HCT116 (cell line): ENCODE measurements at regions not wholly inside any gene's neighbourhood (a gene's known extent, or its start where the extent isn't known, plus 50 kb on each side); places are given as distances from the start of the nearest gene placed in this dataset.

Experiments
- ATAC-seq: fragments of 200-7000 bp; cut with Tn5 transposase; 2 replicates; pipeline ENCODE4 v1.9.1; 2020; ENCODE audit warnings: mild to moderate bottlenecking, moderate library complexity
- BruUV-seq: library from RNA; stranded (reverse); fragments of 400-500 nt; replicated peaks from 2 replicates; lab custom pipeline; 2021; lab: Mats Ljungman, UMichigan
- CTCF ChIA-PET: fragments of 300-600 bp; sonication (Branson Sonifier 250); formaldehyde crosslinking; loops from one replicate; lab custom pipeline; 2021; ENCODE audit warnings: antibody characterized with exemption; lab: Charles Lee
- POLR2A ChIA-PET: fragments of 300-600, 350-600 bp; sonication (Branson Sonifier 250); formaldehyde crosslinking; loops from one replicate; lab custom pipeline; 2021; ENCODE audit warnings: antibody characterized with exemption; lab: Charles Lee
- RAD21 ChIA-PET, 2 experiments: fragments of 300-600 bp; sonication (Branson Sonifier 250); formaldehyde crosslinking; loops; one replicate each; lab custom pipeline; 2023; ENCODE audit warnings: low total read pairs in 2 of 2; ENCODE audit not compliant: uncharacterized antibody in 2 of 2, unreplicated experiment in 2 of 2, low non-redundant PET in 1 of 2; lab: Charles Lee
- DNase-seq: peaks from one replicate; pipeline ENCODE4 v3.0.0-alpha.2; 2010; ENCODE audit warnings: low read depth, low spot score
- H2AFZ ChIP-seq: fragments of 200-600 bp; shearing (Covaris generic), sonication (generic); 2 replicates; pipeline ENCODE4 v1.6.1; 2017; ENCODE audit warnings: low read depth, mixed run types, mixed read lengths, antibody characterized with exemption, low read length; ENCODE audit not compliant: poor library complexity, severe bottlenecking
- H3K27ac ChIP-seq: 2 replicates; pipeline ENCODE4 v1.5.1; 2012; ENCODE audit warnings: low read depth, low read length
- H3K27me3 ChIP-seq: fragments of 200-600 bp; sonication (generic); 2 replicates; pipeline ENCODE4 v1.6.1; 2016; ENCODE audit warnings: mixed run types, low read length, mixed read lengths; ENCODE audit not compliant: insufficient read depth
- H3K36me3 ChIP-seq, 2 experiments: fragments of 200-500 bp in 1 of 2; fragments of 200-600 bp in 1 of 2; sonication (Bioruptor generic) in 1 of 2; sonication (generic) in 1 of 2; 2 replicates each; pipeline versions ENCODE4 v1.5.1 to v1.6.1; 2014 to 2016; ENCODE audit warnings: low read length in 2 of 2, inconsistent platforms in 1 of 2, mixed read lengths in 1 of 2, mixed run types in 1 of 2; ENCODE audit not compliant: insufficient read depth in 2 of 2, control insufficient read depth in 1 of 2
- H3K4me1 ChIP-seq, 2 experiments: fragments of 200-600 bp in 1 of 2; sonication (generic) in 1 of 2; 2 replicates each; pipeline versions ENCODE4 v1.5.1 to v1.6.1; 2012 to 2017; ENCODE audit warnings: low read length in 2 of 2, inconsistent platforms in 1 of 2, mild to moderate bottlenecking in 1 of 2, mixed read lengths in 1 of 2, mixed run types in 1 of 2, moderate library complexity in 1 of 2; ENCODE audit not compliant: insufficient read depth in 2 of 2, control insufficient read depth in 1 of 2
- H3K4me2 ChIP-seq: fragments of 200-600 bp; sonication (generic); 2 replicates; pipeline ENCODE4 v1.6.1; 2017; ENCODE audit warnings: mixed run types, low read length, mixed read lengths
- H3K4me3 ChIP-seq, 2 experiments: fragments of 200-600 bp in 1 of 2; sonication (generic) in 1 of 2; replicated peaks in 1 of 2; 2 replicates each; pipeline ENCODE4 v1.5.1; 2011 to 2016; ENCODE audit warnings: low read length in 2 of 2, control low read depth in 1 of 2, low read depth in 1 of 2, mild to moderate bottlenecking in 1 of 2, mixed read lengths in 1 of 2, mixed run types in 1 of 2
- H3K79me2 ChIP-seq: fragments of 200-600 bp; sonication (generic); 2 replicates; pipeline ENCODE4 v1.6.1; 2017; ENCODE audit warnings: mild to moderate bottlenecking, mixed run types, low read length, moderate library complexity, mixed read lengths; ENCODE audit not compliant: insufficient read depth
- H3K9ac ChIP-seq: fragments of 200-600 bp; sonication (generic); 2 replicates; pipeline ENCODE4 v1.6.1; 2016; ENCODE audit warnings: low read length, mixed read lengths
- H3K9me2 ChIP-seq: fragments of 200-600 bp; sonication (generic), shearing (Covaris generic); 2 replicates; pipeline ENCODE4 v1.6.1; 2017; ENCODE audit warnings: mixed run types, mild to moderate bottlenecking, moderate library complexity; ENCODE audit not compliant: insufficient read depth
- H3K9me3 ChIP-seq, 2 experiments: fragments of 200-500 bp in 1 of 2; fragments of 200-600 bp in 1 of 2; sonication (Bioruptor generic) in 1 of 2; sonication (generic) in 1 of 2; 2 replicates each; pipeline ENCODE4 v1.6.1; 2014 to 2017; ENCODE audit warnings: low read length in 2 of 2, mixed read lengths in 2 of 2, inconsistent platforms in 1 of 2, low read depth in 1 of 2, mild to moderate bottlenecking in 1 of 2, mixed run types in 1 of 2, moderate library complexity in 1 of 2; ENCODE audit not compliant: control insufficient read depth in 1 of 2, insufficient read depth in 1 of 2
- H4K20me1 ChIP-seq: fragments of 200-600 bp; sonication (generic), shearing (Covaris generic); 2 replicates; pipeline ENCODE4 v1.6.1; 2017; ENCODE audit warnings: mixed run types, mild to moderate bottlenecking, moderate library complexity; ENCODE audit not compliant: insufficient read depth
- CEBPB ChIP-seq: IDR thresholded peaks from 2 replicates; pipeline ENCODE4 v1.6.1; 2012; ENCODE audit warnings: low read depth
- EZH2 ChIP-seq: fragments of 200-600 bp; sonication (generic); IDR thresholded peaks from 2 replicates; pipeline ENCODE4 v1.6.1; 2017; ENCODE audit warnings: antibody characterized with exemption, mixed run types
- EZH2phosphoT487 ChIP-seq: fragments of 200-600 bp; IDR thresholded peaks from 2 replicates; pipeline ENCODE4 v1.6.1; 2018; ENCODE audit warnings: antibody characterized with exemption, borderline replicate concordance
- POLR2A ChIP-seq: IDR thresholded peaks from 2 replicates; pipeline ENCODE4 v1.7.0; 2011; ENCODE audit warnings: borderline replicate concordance; ENCODE audit not compliant: insufficient read depth, insufficient read length; ENCODE audit errors: extremely low read depth
- POLR2AphosphoS5 ChIP-seq: IDR thresholded peaks from 2 replicates; pipeline ENCODE4 v1.6.1; 2011; ENCODE audit warnings: mild to moderate bottlenecking, low read depth, low read length, moderate library complexity
- SIN3A ChIP-seq: IDR thresholded peaks from 2 replicates; pipeline ENCODE4 v1.6.1; 2012; ENCODE audit warnings: low read depth
- SP1 ChIP-seq: IDR thresholded peaks from 2 replicates; pipeline ENCODE4 v1.6.1; 2012; ENCODE audit warnings: low read depth
- SRF ChIP-seq: IDR thresholded peaks from 2 replicates; pipeline ENCODE4 v1.6.1; 2012; ENCODE audit warnings: low read depth
- TCF7L2 ChIP-seq: IDR thresholded peaks from 2 replicates; pipeline ENCODE4 v1.7.0; 2011; ENCODE audit warnings: borderline replicate concordance, inconsistent platforms; ENCODE audit not compliant: insufficient read depth, insufficient read length; ENCODE audit errors: extremely low read depth
- intact Hi-C: fragments of 100-400 bp; cut with micrococcal nuclease; formaldehyde crosslinking; loops from 2 replicates; pipeline ENCODE4 v1.10.0; 2022
- TF ChIP-seq, protein P1 (sequence below): IDR thresholded peaks from 2 replicates; pipeline ENCODE4 v1.6.1; 2012
- TF ChIP-seq, protein P2 (sequence below): IDR thresholded peaks from 2 replicates; pipeline ENCODE4 v1.6.1; 2011; ENCODE audit warnings: mild to moderate bottlenecking, low read length, moderate library complexity; ENCODE audit not compliant: insufficient replicate concordance; ENCODE audit errors: extremely low read depth
- TF ChIP-seq, protein P3 (sequence below): IDR thresholded peaks from 2 replicates; pipeline ENCODE4 v1.6.1; 2012
- TF ChIP-seq, protein P4 (sequence below): IDR thresholded peaks from 2 replicates; pipeline ENCODE4 v1.6.1; 2012; ENCODE audit warnings: low read depth

DNA sequence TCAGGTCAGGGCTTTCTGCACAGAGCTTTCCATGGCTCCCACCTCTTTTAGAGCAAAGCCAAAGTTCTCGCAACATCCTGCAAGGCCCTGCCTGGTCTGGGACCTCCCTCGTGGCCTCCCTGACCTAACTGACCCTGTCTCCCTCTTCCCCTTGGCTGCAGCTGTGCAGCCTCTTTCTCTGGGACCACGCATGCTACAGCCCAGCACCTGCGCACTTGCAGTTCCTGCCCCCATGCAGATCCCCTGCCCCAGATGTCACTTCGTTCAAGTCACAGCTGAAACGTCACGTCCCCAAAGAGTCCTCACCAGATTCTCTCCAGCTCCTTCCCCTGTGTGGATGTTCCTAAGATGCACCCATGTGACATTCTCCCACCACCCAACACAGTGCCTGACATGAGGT is 61.2 kb upstream of the ZNF716 start:
- BruUV-seq, result no TSS peak
- ATAC-seq, result no peak
- POLR2A ChIA-PET, result no interaction called here
- CTCF ChIA-PET, result no interaction called here
- Histone ChIP-seq H3K4me3 (no peak overlapping the region), H4K20me1 (no peaks in the 10 kb centered on the region), H3K9me2 (no peaks in the 10 kb centered on the region), H3K4me2 (no peak overlapping the region), H3K9me3 (peaks cover 3 to 11% of the 10 kb centered on the region in 2 experiments; a peak in 2 of 4 replicates), H2AFZ (no peak overlapping the region), H3K4me1 (no peaks in the 10 kb centered on the region), H3K27me3 (no peaks in the 10 kb centered on the region), H3K9ac (no peak overlapping the region), H3K27ac (no peak overlapping the region), H3K79me2 (no peaks in the 10 kb centered on the region), H3K36me3 (no peaks in the 10 kb centered on the region)
- TF ChIP-seq, protein P1, sequence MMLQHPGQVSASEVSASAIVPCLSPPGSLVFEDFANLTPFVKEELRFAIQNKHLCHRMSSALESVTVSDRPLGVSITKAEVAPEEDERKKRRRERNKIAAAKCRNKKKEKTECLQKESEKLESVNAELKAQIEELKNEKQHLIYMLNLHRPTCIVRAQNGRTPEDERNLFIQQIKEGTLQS, result no peak
- TF ChIP-seq CEBPB, result no peak
- no peak for TF ChIP-seq POLR2AphosphoS5
- TF ChIP-seq EZH2phosphoT487, result no peak
- no peak for TF ChIP-seq SRF
- TF ChIP-seq SP1, result no peak
- no peak for TF ChIP-seq TCF7L2
- TF ChIP-seq EZH2, result no peak
- TF ChIP-seq, protein P2, sequence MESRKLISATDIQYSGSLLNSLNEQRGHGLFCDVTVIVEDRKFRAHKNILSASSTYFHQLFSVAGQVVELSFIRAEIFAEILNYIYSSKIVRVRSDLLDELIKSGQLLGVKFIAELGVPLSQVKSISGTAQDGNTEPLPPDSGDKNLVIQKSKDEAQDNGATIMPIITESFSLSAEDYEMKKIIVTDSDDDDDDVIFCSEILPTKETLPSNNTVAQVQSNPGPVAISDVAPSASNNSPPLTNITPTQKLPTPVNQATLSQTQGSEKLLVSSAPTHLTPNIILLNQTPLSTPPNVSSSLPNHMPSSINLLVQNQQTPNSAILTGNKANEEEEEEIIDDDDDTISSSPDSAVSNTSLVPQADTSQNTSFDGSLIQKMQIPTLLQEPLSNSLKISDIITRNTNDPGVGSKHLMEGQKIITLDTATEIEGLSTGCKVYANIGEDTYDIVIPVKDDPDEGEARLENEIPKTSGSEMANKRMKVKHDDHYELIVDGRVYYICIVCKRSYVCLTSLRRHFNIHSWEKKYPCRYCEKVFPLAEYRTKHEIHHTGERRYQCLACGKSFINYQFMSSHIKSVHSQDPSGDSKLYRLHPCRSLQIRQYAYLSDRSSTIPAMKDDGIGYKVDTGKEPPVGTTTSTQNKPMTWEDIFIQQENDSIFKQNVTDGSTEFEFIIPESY, result no peak
- no peak for TF ChIP-seq POLR2A
- no peak for TF ChIP-seq SIN3A
- TF ChIP-seq, protein P3, sequence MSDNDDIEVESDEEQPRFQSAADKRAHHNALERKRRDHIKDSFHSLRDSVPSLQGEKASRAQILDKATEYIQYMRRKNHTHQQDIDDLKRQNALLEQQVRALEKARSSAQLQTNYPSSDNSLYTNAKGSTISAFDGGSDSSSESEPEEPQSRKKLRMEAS, result no peak
- TF ChIP-seq, protein P4, sequence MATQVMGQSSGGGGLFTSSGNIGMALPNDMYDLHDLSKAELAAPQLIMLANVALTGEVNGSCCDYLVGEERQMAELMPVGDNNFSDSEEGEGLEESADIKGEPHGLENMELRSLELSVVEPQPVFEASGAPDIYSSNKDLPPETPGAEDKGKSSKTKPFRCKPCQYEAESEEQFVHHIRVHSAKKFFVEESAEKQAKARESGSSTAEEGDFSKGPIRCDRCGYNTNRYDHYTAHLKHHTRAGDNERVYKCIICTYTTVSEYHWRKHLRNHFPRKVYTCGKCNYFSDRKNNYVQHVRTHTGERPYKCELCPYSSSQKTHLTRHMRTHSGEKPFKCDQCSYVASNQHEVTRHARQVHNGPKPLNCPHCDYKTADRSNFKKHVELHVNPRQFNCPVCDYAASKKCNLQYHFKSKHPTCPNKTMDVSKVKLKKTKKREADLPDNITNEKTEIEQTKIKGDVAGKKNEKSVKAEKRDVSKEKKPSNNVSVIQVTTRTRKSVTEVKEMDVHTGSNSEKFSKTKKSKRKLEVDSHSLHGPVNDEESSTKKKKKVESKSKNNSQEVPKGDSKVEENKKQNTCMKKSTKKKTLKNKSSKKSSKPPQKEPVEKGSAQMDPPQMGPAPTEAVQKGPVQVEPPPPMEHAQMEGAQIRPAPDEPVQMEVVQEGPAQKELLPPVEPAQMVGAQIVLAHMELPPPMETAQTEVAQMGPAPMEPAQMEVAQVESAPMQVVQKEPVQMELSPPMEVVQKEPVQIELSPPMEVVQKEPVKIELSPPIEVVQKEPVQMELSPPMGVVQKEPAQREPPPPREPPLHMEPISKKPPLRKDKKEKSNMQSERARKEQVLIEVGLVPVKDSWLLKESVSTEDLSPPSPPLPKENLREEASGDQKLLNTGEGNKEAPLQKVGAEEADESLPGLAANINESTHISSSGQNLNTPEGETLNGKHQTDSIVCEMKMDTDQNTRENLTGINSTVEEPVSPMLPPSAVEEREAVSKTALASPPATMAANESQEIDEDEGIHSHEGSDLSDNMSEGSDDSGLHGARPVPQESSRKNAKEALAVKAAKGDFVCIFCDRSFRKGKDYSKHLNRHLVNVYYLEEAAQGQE, result no peak
- no peak for DNase-seq
- intact Hi-C loops, result no loop called here
- RAD21 ChIA-PET, result no interaction called here
